MM.1S (cell line): ENCODE measurements at regions not wholly inside any gene's neighbourhood (a gene's known extent, or its start where the extent isn't known, plus 50 kb on each side); places are given as distances from the start of the nearest gene placed in this dataset.

Source experiments
- DNase-seq: peaks from one replicate; pipeline ENCODE4 v3.0.0-alpha.2; 2015
- H2AFZ ChIP-seq: fragments of 300-600 bp; sonication (generic); 2 replicates; pipeline ENCODE4 v1.6.0; 2016; ENCODE audit warnings: antibody characterized with exemption, low read length
- H3F3A ChIP-seq: fragments of 300-600 bp; sonication (generic); 2 replicates; pipeline ENCODE4 v1.6.1; 2016; ENCODE audit warnings: mild to moderate bottlenecking, antibody characterized with exemption, low read length, moderate library complexity, mixed read lengths; ENCODE audit not compliant: insufficient read depth
- H3K27ac ChIP-seq: fragments of 300-600 bp; sonication (generic); 2 replicates; pipeline ENCODE4 v1.5.1; 2016; ENCODE audit warnings: mild to moderate bottlenecking, low read length
- H3K27me3 ChIP-seq: fragments of 300-600 bp; sonication (generic); replicated peaks from 2 replicates; pipeline ENCODE4 v1.6.0; 2016; ENCODE audit warnings: low read length; ENCODE audit not compliant: insufficient read depth
- H3K36me3 ChIP-seq: fragments of 300-600 bp; sonication (generic); replicated peaks from 2 replicates; pipeline ENCODE4 v1.6.1; 2016; ENCODE audit warnings: mild to moderate bottlenecking, low read length, mixed read lengths; ENCODE audit not compliant: insufficient read depth
- H3K4me1 ChIP-seq: fragments of 300-600 bp; sonication (generic); 2 replicates; pipeline ENCODE4 v1.6.1; 2016; ENCODE audit warnings: low read length, mixed read lengths
- H3K4me2 ChIP-seq: fragments of 300-600 bp; sonication (generic); 2 replicates; pipeline ENCODE4 v1.6.0; 2016; ENCODE audit warnings: low read depth, low read length
- H3K4me3 ChIP-seq: fragments of 300-600 bp; sonication (generic); 2 replicates; pipeline ENCODE4 v1.5.1; 2016; ENCODE audit warnings: low read length, mixed read lengths
- H3K79me2 ChIP-seq: fragments of 300-600 bp; sonication (generic); 2 replicates; pipeline ENCODE4 v1.6.1; 2016; ENCODE audit warnings: mixed run types, low read length, mixed read lengths
- H3K9ac ChIP-seq: fragments of 300-600 bp; sonication (generic); 2 replicates; pipeline ENCODE4 v1.6.1; 2016; ENCODE audit warnings: low read length, mixed read lengths
- H3K9me2 ChIP-seq: fragments of 300-600 bp; sonication (generic); replicated peaks from 2 replicates; pipeline ENCODE4 v1.6.1; 2016; ENCODE audit warnings: mild to moderate bottlenecking, low read length, mixed read lengths; ENCODE audit not compliant: insufficient read depth
- H3K9me3 ChIP-seq: fragments of 300-600 bp; sonication (generic); replicated peaks from 2 replicates; pipeline ENCODE4 v1.6.1; 2016; ENCODE audit warnings: mild to moderate bottlenecking, low read length, mixed read lengths; ENCODE audit not compliant: insufficient read depth
- H4K20me1 ChIP-seq: fragments of 300-600 bp; sonication (generic); 2 replicates; pipeline ENCODE4 v1.6.1; 2016; ENCODE audit warnings: mild to moderate bottlenecking, low read length, moderate library complexity, mixed read lengths; ENCODE audit not compliant: insufficient read depth
- CTCF ChIP-seq: fragments of 300-600 bp; sonication (generic); IDR thresholded peaks from 2 replicates; pipeline ENCODE4 v1.5.1; 2016; ENCODE audit warnings: antibody characterized with exemption, low read length, mixed read lengths
- EZH2 ChIP-seq: fragments of 300-600 bp; sonication (generic); optimal IDR thresholded peaks from 2 replicates; pipeline ENCODE3; 2017; ENCODE audit warnings: low read depth, mild to moderate bottlenecking, antibody characterized with exemption, low read length, mixed read lengths
- EZH2phosphoT487 ChIP-seq: fragments of 300-600 bp; sonication (generic); IDR thresholded peaks from 2 replicates; pipeline ENCODE4 v1.6.1; 2018; ENCODE audit warnings: antibody characterized with exemption, low read length

- no peaks in the 10 kb centered on the region for H3K4me1 ChIP-seq
- no peak overlapping the region for H2AFZ ChIP-seq
- H3F3A ChIP-seq: no peaks in the 10 kb centered on the region
- no peaks in the 10 kb centered on the region for H3K27me3 ChIP-seq
- no peaks in the 10 kb centered on the region for H3K36me3 ChIP-seq
- no peak overlapping the region for H3K4me3 ChIP-seq
- H3K9me3 ChIP-seq: no peaks in the 10 kb centered on the region
- H4K20me1 ChIP-seq: no peaks in the 10 kb centered on the region
- H3K27ac ChIP-seq: no peak overlapping the region
- no peaks in the 10 kb centered on the region for H3K79me2 ChIP-seq
- no peaks in the 10 kb centered on the region for H3K9me2 ChIP-seq
- DNase-seq: no peak
- H3K9ac ChIP-seq: no peak overlapping the region
- no peak overlapping the region for H3K4me2 ChIP-seq
- TF ChIP-seq EZH2 (no peak), EZH2phosphoT487 (no peak), CTCF (no peak)
These were observed 103.4 kb downstream of the ETAA1 start for GRCh38 chr2:67500541-67500940.

GRCh38 chr2:67502346-67503065 lies 105.4 kb downstream of the ETAA1 start:
- H3K4me2 ChIP-seq: no peak overlapping the region
- TF ChIP-seq EZH2 (no peak), EZH2phosphoT487 (no peak)
- H3K36me3 ChIP-seq: no peaks in the 10 kb centered on the region
- no peaks in the 10 kb centered on the region for H3K27me3 ChIP-seq
- no peaks in the 10 kb centered on the region for H3K9me3 ChIP-seq
- no peaks in the 10 kb centered on the region for H3F3A ChIP-seq
- no peaks in the 10 kb centered on the region for H3K9me2 ChIP-seq
- no peaks in the 10 kb centered on the region for H3K4me1 ChIP-seq
- H3K79me2 ChIP-seq: no peaks in the 10 kb centered on the region
- no peak overlapping the region for H3K9ac ChIP-seq
- no peak overlapping the region for H2AFZ ChIP-seq
- H3K27ac ChIP-seq: no peak overlapping the region
- no peak for DNase-seq
- no peak overlapping the region for H3K4me3 ChIP-seq
- no peaks in the 10 kb centered on the region for H4K20me1 ChIP-seq

- H3F3A ChIP-seq: no peaks in the 10 kb centered on the region
- no peak overlapping the region for H2AFZ ChIP-seq
- no peaks in the 10 kb centered on the region for H3K27me3 ChIP-seq
- no peak overlapping the region for H3K4me2 ChIP-seq
- no peak overlapping the region for H3K4me3 ChIP-seq
- no peaks in the 10 kb centered on the region for H3K9me2 ChIP-seq
- no peaks in the 10 kb centered on the region for H4K20me1 ChIP-seq
- DNase-seq: no peak
- H3K9me3 ChIP-seq: no peaks in the 10 kb centered on the region
- H3K9ac ChIP-seq: no peak overlapping the region
- TF ChIP-seq CTCF (no peak), EZH2 (no peak), EZH2phosphoT487 (no peak)
- H3K79me2 ChIP-seq: no peaks in the 10 kb centered on the region
- H3K4me1 ChIP-seq: no peaks in the 10 kb centered on the region
- H3K27ac ChIP-seq: no peak overlapping the region
- no peaks in the 10 kb centered on the region for H3K36me3 ChIP-seq
These were observed 106.1 kb downstream of the ETAA1 start for GRCh38 chr2:67503066-67503795.

GRCh38 chr2:67510745-67511144 lies 113.6 kb downstream of the ETAA1 start:
- Histone ChIP-seq H3K27ac (no peak overlapping the region), H3K36me3 (no peaks in the 10 kb centered on the region), H3K4me2 (no peak overlapping the region), H3K4me1 (no peaks in the 10 kb centered on the region), H3K4me3 (no peak overlapping the region), H3F3A (no peaks in the 10 kb centered on the region), H3K9ac (no peak overlapping the region), H3K79me2 (no peaks in the 10 kb centered on the region), H4K20me1 (no peaks in the 10 kb centered on the region), H3K9me2 (no peaks in the 10 kb centered on the region), H3K27me3 (no peaks in the 10 kb centered on the region), H3K9me3 (no peaks in the 10 kb centered on the region), H2AFZ (no peak overlapping the region)
- no peak for DNase-seq
- no peak for TF ChIP-seq EZH2
